ENCODE measurements at regions not wholly inside any gene's neighbourhood (a gene's known extent, or its start where the extent isn't known, plus 50 kb on each side); places are given as distances from the start of the nearest gene placed in this dataset.

- TF ChIP-seq POLR2AphosphoS5 (IDR thresholded peaks at IDR 0.05) (no peak), POLR2A (IDR thresholded peaks at IDR 0.05) (no peak), EP300 (IDR thresholded peaks at IDR 0.05) (no peak)
- TF ChIP-seq, protein P1, sequence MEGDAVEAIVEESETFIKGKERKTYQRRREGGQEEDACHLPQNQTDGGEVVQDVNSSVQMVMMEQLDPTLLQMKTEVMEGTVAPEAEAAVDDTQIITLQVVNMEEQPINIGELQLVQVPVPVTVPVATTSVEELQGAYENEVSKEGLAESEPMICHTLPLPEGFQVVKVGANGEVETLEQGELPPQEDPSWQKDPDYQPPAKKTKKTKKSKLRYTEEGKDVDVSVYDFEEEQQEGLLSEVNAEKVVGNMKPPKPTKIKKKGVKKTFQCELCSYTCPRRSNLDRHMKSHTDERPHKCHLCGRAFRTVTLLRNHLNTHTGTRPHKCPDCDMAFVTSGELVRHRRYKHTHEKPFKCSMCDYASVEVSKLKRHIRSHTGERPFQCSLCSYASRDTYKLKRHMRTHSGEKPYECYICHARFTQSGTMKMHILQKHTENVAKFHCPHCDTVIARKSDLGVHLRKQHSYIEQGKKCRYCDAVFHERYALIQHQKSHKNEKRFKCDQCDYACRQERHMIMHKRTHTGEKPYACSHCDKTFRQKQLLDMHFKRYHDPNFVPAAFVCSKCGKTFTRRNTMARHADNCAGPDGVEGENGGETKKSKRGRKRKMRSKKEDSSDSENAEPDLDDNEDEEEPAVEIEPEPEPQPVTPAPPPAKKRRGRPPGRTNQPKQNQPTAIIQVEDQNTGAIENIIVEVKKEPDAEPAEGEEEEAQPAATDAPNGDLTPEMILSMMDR (IDR thresholded peaks at IDR 0.05): no peak
Measured at GRCh38 chr4:136810626-136811025, 721.7 kb downstream of the PCDH18 start.
